ENCODE measurements at regions not wholly inside any gene's neighbourhood (a gene's known extent, or its start where the extent isn't known, plus 50 kb on each side); places are given as distances from the start of the nearest gene placed in this dataset.

DNA sequence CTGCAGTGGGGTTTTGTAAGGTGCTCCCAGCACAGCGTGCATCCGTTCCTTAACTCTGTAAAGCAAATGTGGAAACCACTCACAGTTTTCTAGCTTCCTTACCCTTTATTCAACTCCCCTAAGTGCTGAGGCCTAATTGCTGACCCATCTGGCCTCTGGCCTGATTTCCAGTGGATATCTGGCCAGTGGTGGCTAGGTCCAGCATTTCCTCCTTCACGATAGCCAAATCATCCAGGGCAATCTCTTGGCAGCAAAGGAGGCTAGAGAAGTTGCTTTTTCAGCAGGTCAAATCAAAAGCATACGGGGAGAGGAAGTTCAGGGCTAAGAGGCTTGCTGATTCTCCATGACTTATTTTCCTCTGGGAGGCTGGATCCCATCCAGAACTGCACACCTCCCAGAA, 286.3 kb upstream of the VLDLR start:
- TF ChIP-seq, protein P1, sequence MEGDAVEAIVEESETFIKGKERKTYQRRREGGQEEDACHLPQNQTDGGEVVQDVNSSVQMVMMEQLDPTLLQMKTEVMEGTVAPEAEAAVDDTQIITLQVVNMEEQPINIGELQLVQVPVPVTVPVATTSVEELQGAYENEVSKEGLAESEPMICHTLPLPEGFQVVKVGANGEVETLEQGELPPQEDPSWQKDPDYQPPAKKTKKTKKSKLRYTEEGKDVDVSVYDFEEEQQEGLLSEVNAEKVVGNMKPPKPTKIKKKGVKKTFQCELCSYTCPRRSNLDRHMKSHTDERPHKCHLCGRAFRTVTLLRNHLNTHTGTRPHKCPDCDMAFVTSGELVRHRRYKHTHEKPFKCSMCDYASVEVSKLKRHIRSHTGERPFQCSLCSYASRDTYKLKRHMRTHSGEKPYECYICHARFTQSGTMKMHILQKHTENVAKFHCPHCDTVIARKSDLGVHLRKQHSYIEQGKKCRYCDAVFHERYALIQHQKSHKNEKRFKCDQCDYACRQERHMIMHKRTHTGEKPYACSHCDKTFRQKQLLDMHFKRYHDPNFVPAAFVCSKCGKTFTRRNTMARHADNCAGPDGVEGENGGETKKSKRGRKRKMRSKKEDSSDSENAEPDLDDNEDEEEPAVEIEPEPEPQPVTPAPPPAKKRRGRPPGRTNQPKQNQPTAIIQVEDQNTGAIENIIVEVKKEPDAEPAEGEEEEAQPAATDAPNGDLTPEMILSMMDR (IDR thresholded peaks at IDR 0.05): no peak
- TF ChIP-seq POLR2A (IDR thresholded peaks at IDR 0.05): no peak
- no peak for TF ChIP-seq POLR2AphosphoS5 (IDR thresholded peaks at IDR 0.05)
